Activated T-helper 17 cell treated with anti-CD3 and anti-CD28 coated beads, Interleukin-2, amount 50 U/mL, for 72 hours (primary cell): ENCODE measurements at regions not wholly inside any gene's neighbourhood (a gene's known extent, or its start where the extent isn't known, plus 50 kb on each side); places are given as distances from the start of the nearest gene placed in this dataset.
A peak's percentile ranks its signal among the peaks of the same experiment; 100 is the strongest.

Experiments
- ATAC-seq: fragments of 150-1000 bp; cut with Tn5 transposase; replicated peaks from 2 replicates; pipeline ENCODE4 v1.10.0; 2021; ENCODE audit warnings: mild to moderate bottlenecking, moderate library complexity
- H3K27ac Mint-ChIP-seq: one replicate; pipeline ENCODE4 v1.8.0; 2022; ENCODE audit warnings: mixed read lengths
- H3K27me3 Mint-ChIP-seq: one replicate; pipeline ENCODE4 v1.8.0; 2022; ENCODE audit warnings: mixed read lengths
- H3K36me3 Mint-ChIP-seq: one replicate; pipeline ENCODE4 v1.8.0; 2022; ENCODE audit warnings: low read depth, mild to moderate bottlenecking, mixed read lengths
- H3K4me1 Mint-ChIP-seq: one replicate; pipeline ENCODE4 v1.8.0; 2022; ENCODE audit warnings: mixed read lengths
- H3K4me3 Mint-ChIP-seq: one replicate; pipeline ENCODE4 v1.8.0; 2022; ENCODE audit warnings: mild to moderate bottlenecking, mixed read lengths
- H3K9me3 Mint-ChIP-seq: one replicate; pipeline ENCODE4 v1.8.0; 2022; ENCODE audit warnings: mixed read lengths

DNA sequence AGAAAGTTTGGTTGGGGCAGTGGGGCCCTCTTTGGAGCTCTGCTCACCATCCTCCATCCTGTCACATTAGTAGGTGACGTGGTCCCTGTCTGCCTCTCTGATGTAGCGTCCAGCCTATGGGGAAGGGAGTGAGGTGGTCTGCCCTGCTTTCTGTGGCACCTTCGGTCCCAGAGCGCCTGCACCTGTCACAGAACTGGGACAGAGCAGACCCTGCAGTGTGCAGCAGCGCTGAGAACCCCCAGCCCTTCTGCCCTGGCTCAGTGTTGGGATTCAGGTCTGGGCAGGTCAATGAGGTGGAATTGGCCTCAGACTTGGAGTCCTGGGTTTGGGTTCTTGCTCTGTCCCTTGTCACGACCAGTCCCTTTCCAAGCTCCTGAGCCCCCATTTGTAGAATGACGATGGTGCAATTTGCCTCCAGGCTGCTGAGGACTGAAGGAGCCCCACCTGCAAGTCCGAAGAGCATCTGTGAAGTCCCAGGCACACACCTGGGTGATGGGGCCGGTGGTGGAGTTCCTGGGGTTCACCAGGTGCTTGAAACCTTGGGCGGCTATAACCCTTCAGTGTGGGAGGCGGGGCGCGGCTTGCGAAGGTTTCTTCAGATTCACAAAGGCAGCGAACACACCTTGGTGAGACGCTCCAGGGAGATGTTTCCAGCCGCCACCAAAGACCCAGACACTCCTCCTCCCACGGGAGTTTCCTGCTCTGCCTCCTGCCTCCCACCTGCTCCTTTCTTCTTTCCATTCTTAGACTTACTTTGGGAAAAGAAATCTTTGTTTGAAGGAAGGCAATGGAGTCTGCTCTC, 265.4 kb upstream of the HDAC4 start:
- Mint-ChIP-seq H3K27me3 (peaks cover 17% of the 10 kb centered on the region), H3K9me3 (no peaks in the 10 kb centered on the region), H3K4me1 (no peaks in the 10 kb centered on the region), H3K4me3 (no peak overlapping the region), H3K27ac (no peak overlapping the region), H3K36me3 (no peaks in the 10 kb centered on the region)
- no peak for ATAC-seq

GRCh38 chr2:239664216-239664810, 263.5 kb upstream of the HDAC4 start:
- Mint-ChIP-seq H3K4me3 (no peak overlapping the region), H3K27me3 (peaks cover 19% of the 10 kb centered on the region), H3K27ac (no peak overlapping the region), H3K36me3 (no peaks in the 10 kb centered on the region), H3K9me3 (no peaks in the 10 kb centered on the region), H3K4me1 (no peaks in the 10 kb centered on the region)
- no peak for ATAC-seq

DNA sequence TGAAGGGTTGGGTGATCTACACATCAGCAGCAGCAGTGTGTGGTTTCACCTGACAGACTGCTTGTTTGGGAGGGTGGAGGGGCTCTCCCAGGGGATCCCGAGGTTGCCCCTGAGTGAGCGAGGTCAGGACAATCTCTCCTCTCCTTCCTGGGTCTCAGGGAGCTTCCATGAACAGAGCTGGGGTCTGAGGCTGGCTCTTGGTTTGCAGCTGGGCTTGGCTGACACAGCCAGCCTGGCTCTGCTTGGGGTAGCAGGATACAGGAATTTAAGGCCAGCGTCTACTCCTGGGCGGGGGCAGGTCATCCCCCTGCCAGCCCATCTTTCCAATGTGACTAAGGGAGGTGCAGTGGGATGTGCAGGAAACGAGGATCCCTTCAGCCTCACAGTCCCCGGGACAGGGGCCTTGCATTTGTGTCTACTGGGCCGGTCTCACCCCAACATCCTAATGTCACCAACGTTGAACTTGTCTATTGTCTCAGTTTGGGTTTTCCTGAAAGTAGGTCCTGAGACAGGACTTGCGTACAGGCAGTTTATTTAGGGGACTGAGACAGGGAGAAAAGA, 262.6 kb upstream of the HDAC4 start:
- H3K36me3 Mint-ChIP-seq: no peaks in the 10 kb centered on the region
- no peak overlapping the region for H3K27ac Mint-ChIP-seq
- no peak overlapping the region for H3K4me3 Mint-ChIP-seq
- ATAC-seq: no peak
- H3K9me3 Mint-ChIP-seq: no peaks in the 10 kb centered on the region
- no peaks in the 10 kb centered on the region for H3K4me1 Mint-ChIP-seq
- H3K27me3 Mint-ChIP-seq: peaks cover 19% of the 10 kb centered on the region

DNA sequence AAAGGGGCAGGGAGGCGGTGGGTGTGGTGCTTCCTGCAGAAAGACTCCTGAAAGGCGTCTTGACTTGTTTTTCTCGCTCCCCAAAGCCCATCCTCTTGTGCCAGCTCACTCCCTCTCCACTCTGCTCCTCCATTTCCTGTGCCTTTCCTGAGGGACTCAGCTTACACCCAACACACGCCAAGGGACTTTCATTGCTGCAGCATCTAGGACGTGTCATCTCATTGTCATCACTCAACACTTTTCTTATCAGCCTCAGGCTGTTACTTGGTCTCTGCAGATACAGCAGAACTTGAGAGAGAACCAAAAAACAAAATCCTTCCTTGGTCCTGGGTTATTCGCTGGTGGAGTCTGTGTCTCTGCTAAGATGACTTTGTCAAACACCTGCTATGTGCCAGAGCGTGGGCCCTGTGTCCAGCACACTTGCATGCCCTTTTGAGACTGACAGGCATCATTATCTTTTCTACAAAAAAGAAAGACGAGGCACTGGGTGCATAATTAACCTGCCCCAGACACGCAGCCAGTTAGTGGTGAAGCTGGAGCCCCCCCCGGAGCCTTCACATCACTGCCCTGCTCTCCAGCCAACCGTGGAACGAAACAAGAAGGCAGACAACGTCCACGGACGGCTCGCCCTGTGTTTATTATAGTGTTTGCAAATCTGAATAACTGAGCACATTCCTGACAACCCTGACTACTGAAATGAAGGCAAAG, 261.7 kb upstream of the HDAC4 start:
- Mint-ChIP-seq H3K4me1 (no peaks in the 10 kb centered on the region), H3K27ac (no peak overlapping the region), H3K27me3 (peaks cover 19% of the 10 kb centered on the region), H3K36me3 (no peaks in the 10 kb centered on the region), H3K4me3 (no peak overlapping the region), H3K9me3 (no peaks in the 10 kb centered on the region)
- ATAC-seq: no peak

DNA sequence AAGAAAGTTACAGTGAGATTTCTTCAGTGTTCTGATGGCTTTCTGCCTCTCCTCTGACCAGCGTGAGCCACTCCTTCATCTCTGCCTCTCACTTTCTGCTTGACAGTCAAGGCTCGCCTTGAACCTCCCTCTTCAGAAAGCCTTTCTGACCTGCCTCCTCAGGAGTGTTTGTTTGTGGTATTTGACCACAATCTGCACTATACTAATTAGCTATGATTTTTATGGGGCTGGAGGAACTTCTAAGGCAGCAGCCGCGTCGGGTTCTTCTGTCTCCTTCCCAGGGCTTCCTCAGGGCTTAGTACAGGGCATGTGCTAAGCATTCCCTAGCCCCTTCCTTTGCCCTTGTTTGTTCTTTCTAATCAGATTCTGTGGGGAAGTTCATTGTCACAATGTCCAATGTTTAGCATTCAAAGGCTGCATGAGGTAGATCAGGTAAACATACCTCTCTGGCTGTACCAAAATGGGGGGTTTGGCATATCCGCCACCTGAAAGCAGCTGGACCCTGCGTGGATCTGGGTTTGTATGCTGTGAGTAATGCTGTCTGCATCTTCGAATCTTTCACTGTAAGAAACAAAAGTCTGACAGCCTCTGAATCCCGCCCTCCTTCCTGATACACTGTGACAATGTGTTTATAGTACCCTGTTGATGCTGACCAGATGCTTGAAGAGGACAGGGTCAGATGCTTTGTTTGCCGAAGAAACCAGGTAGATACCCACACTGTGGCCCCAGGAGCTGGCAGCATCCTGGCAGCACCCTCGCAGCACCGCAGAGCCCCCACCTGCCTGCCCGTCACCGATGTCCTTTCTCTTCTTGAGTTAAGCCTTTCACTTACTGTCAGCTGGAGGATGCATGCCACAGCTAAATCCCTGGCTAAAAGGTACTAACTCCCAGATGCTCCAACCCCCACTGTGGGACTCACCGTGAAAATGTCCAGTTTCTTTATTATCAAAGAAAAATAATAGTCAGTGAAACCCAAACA, 260.8 kb upstream of the HDAC4 start:
- Mint-ChIP-seq H3K36me3 (no peaks in the 10 kb centered on the region), H3K9me3 (no peaks in the 10 kb centered on the region), H3K4me1 (no peaks in the 10 kb centered on the region), H3K27me3 (peaks cover 19% of the 10 kb centered on the region), H3K27ac (no peak overlapping the region), H3K4me3 (no peak overlapping the region)
- ATAC-seq: no peak

GRCh38 chr2:239660390-239661230, 259.8 kb upstream of the HDAC4 start:
- peaks cover 19% of the 10 kb centered on the region for H3K27me3 Mint-ChIP-seq
- no peaks in the 10 kb centered on the region for H3K36me3 Mint-ChIP-seq
- ATAC-seq: no peak
- H3K4me3 Mint-ChIP-seq: no peak overlapping the region
- H3K4me1 Mint-ChIP-seq: no peaks in the 10 kb centered on the region
- no peaks in the 10 kb centered on the region for H3K9me3 Mint-ChIP-seq
- H3K27ac Mint-ChIP-seq: no peak overlapping the region

DNA sequence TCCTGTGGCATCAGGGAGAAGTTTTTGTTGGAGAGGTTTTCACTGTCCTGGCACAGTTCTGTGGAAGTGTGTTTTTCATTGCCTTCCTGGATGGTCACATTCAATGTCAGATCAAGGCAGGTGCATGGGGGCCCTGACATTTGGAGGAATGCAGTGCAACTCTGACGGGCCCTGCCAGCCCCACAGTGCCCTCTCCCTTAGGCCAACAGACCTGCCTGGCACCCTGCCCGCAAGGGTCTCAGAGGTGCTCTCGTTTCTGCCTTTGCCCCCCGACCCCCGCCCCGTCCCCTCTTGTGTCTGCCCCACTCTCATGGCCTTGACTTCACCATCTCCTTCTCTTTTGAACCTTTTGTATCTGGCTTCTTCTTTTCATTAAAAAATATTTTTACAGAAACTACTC, 257.2 kb upstream of the HDAC4 start:
- no peak overlapping the region for H3K4me3 Mint-ChIP-seq
- no peaks in the 10 kb centered on the region for H3K36me3 Mint-ChIP-seq
- ATAC-seq: no peak
- H3K27ac Mint-ChIP-seq: no peak overlapping the region
- no peaks in the 10 kb centered on the region for H3K4me1 Mint-ChIP-seq
- peaks cover 16% of the 10 kb centered on the region for H3K27me3 Mint-ChIP-seq
- no peaks in the 10 kb centered on the region for H3K9me3 Mint-ChIP-seq

DNA sequence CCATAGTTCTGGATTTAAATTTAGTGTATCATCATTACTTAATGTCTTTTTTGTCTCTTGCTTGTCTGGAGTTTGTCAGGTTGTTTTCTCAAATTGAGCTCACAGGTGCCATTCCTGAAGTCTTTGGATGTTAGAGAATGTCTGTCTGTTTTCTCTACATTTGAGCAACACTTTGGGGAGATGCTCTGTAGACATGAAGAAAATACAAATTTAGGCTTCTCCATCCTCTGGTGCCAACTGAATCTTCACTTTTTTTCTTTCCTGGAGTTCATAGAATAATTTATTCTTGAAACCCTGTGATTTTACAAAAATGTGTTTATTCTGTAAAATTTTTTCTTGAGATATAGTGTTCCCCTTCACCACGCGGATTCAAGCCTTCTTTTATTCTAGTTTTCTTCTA, 256.4 kb upstream of the HDAC4 start:
- Mint-ChIP-seq H3K27ac (no peak overlapping the region), H3K4me3 (no peak overlapping the region)
- no peak for ATAC-seq

DNA sequence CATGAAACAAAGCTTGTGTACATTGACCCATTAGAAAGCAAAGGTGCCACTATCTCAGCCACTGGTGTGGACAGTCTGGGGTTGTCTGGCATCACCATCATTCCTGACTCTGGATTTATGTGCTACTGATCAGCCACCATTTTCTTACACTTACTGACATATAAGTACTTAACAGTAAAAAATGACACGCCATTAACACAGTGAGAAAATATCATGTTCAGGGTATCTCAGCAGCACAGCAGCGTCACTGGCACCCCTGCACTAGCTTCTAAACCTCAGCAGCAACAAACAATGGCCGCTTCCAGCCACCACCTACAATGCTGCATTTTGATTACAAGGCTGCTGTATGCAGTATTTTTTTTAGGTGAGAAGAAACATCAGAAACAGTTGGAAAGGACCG, 253.4 kb upstream of the HDAC4 start:
- Mint-ChIP-seq H3K36me3 (no peaks in the 10 kb centered on the region), H3K4me1 (no peaks in the 10 kb centered on the region), H3K27ac (no peak overlapping the region), H3K27me3 (no peaks in the 10 kb centered on the region), H3K9me3 (peaks cover 2% of the 10 kb centered on the region), H3K4me3 (no peak overlapping the region)
- ATAC-seq: no peak

More for the DNA sequence above, 256.4 kb upstream of the HDAC4 start:
- peaks cover 8% of the 10 kb centered on the region for H3K27me3 Mint-ChIP-seq
- H3K9me3 Mint-ChIP-seq: no peaks in the 10 kb centered on the region
- H3K36me3 Mint-ChIP-seq: no peaks in the 10 kb centered on the region
- no peaks in the 10 kb centered on the region for H3K4me1 Mint-ChIP-seq

- Mint-ChIP-seq H3K36me3 (no peaks in the 10 kb centered on the region), H3K4me1 (no peaks in the 10 kb centered on the region), H3K9me3 (peaks cover 5% of the 10 kb centered on the region), H3K4me3 (no peak overlapping the region), H3K27ac (no peak overlapping the region), H3K27me3 (no peaks in the 10 kb centered on the region)
- peak; percentile 69 for ATAC-seq
Measured at GRCh38 chr2:239651859-239652258, 251.0 kb upstream of the HDAC4 start.

DNA sequence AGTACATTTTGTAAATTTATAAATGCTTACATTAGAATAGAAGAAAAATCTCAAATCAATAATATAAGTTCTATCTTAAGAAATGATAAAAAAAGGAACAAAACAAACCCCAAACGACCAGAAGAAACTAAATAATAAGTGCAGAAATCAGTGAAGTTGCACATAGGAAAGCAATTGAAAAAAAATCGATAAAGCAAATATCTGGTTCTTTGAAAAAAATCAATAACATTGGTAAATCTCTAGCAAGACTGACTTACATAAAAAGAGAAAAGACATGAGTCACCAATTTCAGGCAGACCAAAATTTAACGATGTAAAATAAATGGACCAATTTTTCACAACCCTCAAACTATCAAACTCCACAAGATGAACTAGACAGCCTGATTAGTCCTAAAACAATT, 249.9 kb upstream of the HDAC4 start:
- no peaks in the 10 kb centered on the region for H3K4me1 Mint-ChIP-seq

GRCh38 chr2:239649309-239649708, 248.5 kb upstream of the HDAC4 start:
- Mint-ChIP-seq H3K4me1 (no peaks in the 10 kb centered on the region), H3K36me3 (no peaks in the 10 kb centered on the region), H3K9me3 (peaks cover 5% of the 10 kb centered on the region), H3K4me3 (no peak overlapping the region), H3K27me3 (no peaks in the 10 kb centered on the region), H3K27ac (no peak overlapping the region)
- no peak for ATAC-seq

More for the DNA sequence above, 249.9 kb upstream of the HDAC4 start:
- Mint-ChIP-seq H3K4me3 (no peak overlapping the region), H3K9me3 (peaks cover 5% of the 10 kb centered on the region), H3K27me3 (no peaks in the 10 kb centered on the region), H3K27ac (no peak overlapping the region), H3K36me3 (no peaks in the 10 kb centered on the region)
- no peak for ATAC-seq

DNA sequence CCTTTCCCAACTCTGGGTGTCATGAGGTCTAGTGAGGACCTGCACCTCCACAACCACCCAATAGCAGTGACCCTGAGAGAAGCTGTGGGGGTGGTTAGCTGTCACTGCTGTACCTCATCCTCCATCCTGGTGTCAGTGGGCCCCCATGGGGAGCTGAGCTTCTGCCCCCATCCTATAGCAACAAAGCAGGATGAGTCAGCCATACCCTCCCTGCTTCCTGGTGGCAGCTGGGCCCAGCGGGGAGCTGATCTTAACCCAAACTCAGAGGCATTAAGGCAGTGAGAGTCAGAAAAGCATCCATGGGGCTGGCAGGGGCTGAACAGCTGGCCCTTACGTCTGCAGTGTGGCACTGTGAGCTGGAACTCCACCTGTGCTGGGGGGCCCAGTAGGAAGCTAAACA, 247.8 kb upstream of the HDAC4 start:
- no peak for ATAC-seq
- Mint-ChIP-seq H3K27ac (no peak overlapping the region), H3K4me1 (no peaks in the 10 kb centered on the region), H3K27me3 (no peaks in the 10 kb centered on the region), H3K4me3 (no peak overlapping the region), H3K36me3 (no peaks in the 10 kb centered on the region), H3K9me3 (peaks cover 5% of the 10 kb centered on the region)
